GM19023 (cell line): ENCODE measurements at regions not wholly inside any gene's neighbourhood (a gene's known extent, or its start where the extent isn't known, plus 50 kb on each side); places are given as distances from the start of the nearest gene placed in this dataset.
"Not testable (repeated sequence)": the region's sequence is repeated elsewhere in the genome, so short reads cannot be mapped to it uniquely, and the experiment has no call there.

Experiments used
- ATAC-seq: cut with Tn5 transposase; IDR thresholded peaks from one replicate; pipeline ENCODE4 v1.9.1; 2021; ENCODE audit warnings: mild to moderate bottlenecking, moderate library complexity; ENCODE audit not compliant: unreplicated experiment

- ATAC-seq: no peak
These were observed 824.3 kb upstream of the ATXN8OS start for GRCh38 chr13:69283301-69283700.

GRCh38 chr13:69280399-69280798 is 827.2 kb upstream of the ATXN8OS start:
- ATAC-seq: no peak

- ATAC-seq: no peak
These were observed 828.4 kb upstream of the ATXN8OS start for GRCh38 chr13:69279213-69279612.

GRCh38 chr13:69274231-69274630 is 833.4 kb upstream of the ATXN8OS start:
- ATAC-seq: no peak

GRCh38 chr13:69264362-69265334 is 843.0 kb upstream of the ATXN8OS start:
- ATAC-seq: no peak

GRCh38 chr13:69243366-69243765 is 864.3 kb upstream of the ATXN8OS start:
- ATAC-seq: no peak

- no peak for ATAC-seq
These were observed 873.5 kb upstream of the ATXN8OS start for GRCh38 chr13:69234171-69234570.

GRCh38 chr13:69226427-69226826 is 881.2 kb upstream of the ATXN8OS start:
- no peak for ATAC-seq

GRCh38 chr13:69221633-69222498 is 885.8 kb upstream of the ATXN8OS start:
- ATAC-seq: not testable (repeated sequence)

GRCh38 chr13:69213396-69213795 is 894.2 kb upstream of the ATXN8OS start:
- ATAC-seq: no peak

GRCh38 chr13:69204620-69205019 is 903.0 kb upstream of the ATXN8OS start:
- no peak for ATAC-seq

GRCh38 chr13:69202996-69203395 is 904.6 kb upstream of the ATXN8OS start:
- no peak for ATAC-seq

- no peak for ATAC-seq
These were observed 908.0 kb upstream of the ATXN8OS start for GRCh38 chr13:69199664-69200063.

- no peak for ATAC-seq
These were observed 908.9 kb upstream of the ATXN8OS start for GRCh38 chr13:69198706-69199105.

- no peak for ATAC-seq
These were observed 913.5 kb upstream of the ATXN8OS start for GRCh38 chr13:69194130-69194529.

GRCh38 chr13:69180034-69180433 is 927.6 kb upstream of the ATXN8OS start:
- no peak for ATAC-seq

GRCh38 chr13:69178000-69178399 is 929.6 kb upstream of the ATXN8OS start:
- no peak for ATAC-seq

GRCh38 chr13:69168436-69168835 is 939.2 kb upstream of the ATXN8OS start:
- ATAC-seq: no peak

GRCh38 chr13:69155136-69155535 is 952.5 kb upstream of the ATXN8OS start:
- ATAC-seq: no peak

GRCh38 chr13:69142101-69142500 is 965.5 kb upstream of the ATXN8OS start:
- no peak for ATAC-seq

GRCh38 chr13:69124996-69125395 is 982.6 kb upstream of the ATXN8OS start:
- no peak for ATAC-seq
